ENCODE measurements at regions not wholly inside any gene's neighbourhood (a gene's known extent, or its start where the extent isn't known, plus 50 kb on each side); places are given as distances from the start of the nearest gene placed in this dataset.

DNA sequence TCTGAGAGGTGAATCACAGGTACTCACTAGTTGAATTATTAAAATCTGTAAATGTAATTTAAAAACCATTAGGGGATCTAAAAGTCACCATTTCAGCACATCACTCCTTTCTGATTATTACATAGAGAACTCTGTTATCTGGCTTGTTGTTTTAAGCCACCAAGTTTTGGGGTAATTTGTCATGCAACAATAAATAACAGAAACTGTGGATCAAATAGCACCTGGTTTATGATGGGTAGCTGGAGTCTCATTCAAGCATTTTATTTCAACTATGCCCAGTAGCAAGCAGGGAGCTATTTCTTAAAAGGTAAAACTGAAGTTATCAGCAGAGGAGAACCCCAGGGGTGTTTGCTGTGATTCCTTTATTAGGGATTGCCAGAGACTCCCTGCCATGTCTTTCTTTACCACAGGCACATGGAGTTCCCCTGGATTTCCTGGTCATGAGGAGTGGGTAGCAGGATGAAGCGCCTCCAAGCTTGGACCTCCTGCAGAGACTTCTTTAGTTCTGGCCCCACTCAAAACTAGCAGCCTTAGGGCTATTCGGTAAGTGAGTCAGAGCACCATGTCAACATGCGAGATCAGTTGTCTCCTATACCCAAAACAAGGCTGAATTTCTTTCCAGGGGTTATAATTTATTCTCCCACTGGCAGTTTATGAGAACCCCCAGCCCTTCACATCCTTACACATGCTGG is 179.2 kb downstream of the GIPC2 start:
- no peak for TF ChIP-seq ZNF146 (tag by site-specific recombination; IDR thresholded peaks at IDR 0.05)
- TF ChIP-seq, protein P1, sequence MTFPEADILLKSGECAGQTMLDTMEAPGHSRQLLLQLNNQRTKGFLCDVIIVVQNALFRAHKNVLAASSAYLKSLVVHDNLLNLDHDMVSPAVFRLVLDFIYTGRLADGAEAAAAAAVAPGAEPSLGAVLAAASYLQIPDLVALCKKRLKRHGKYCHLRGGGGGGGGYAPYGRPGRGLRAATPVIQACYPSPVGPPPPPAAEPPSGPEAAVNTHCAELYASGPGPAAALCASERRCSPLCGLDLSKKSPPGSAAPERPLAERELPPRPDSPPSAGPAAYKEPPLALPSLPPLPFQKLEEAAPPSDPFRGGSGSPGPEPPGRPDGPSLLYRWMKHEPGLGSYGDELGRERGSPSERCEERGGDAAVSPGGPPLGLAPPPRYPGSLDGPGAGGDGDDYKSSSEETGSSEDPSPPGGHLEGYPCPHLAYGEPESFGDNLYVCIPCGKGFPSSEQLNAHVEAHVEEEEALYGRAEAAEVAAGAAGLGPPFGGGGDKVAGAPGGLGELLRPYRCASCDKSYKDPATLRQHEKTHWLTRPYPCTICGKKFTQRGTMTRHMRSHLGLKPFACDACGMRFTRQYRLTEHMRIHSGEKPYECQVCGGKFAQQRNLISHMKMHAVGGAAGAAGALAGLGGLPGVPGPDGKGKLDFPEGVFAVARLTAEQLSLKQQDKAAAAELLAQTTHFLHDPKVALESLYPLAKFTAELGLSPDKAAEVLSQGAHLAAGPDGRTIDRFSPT (tag by site-specific recombination; IDR thresholded peaks at IDR 0.05) = no peak
- no peak for TF ChIP-seq ZNF623 (tag by site-specific recombination; IDR thresholded peaks at IDR 0.05)
- no peak for TF ChIP-seq ZNF335 (tag by site-specific recombination; conservative IDR thresholded peaks at IDR 0.05)
- TF ChIP-seq ZNF768 (tag by site-specific recombination; IDR thresholded peaks at IDR 0.05) = no peak
- TF ChIP-seq, protein P2, sequence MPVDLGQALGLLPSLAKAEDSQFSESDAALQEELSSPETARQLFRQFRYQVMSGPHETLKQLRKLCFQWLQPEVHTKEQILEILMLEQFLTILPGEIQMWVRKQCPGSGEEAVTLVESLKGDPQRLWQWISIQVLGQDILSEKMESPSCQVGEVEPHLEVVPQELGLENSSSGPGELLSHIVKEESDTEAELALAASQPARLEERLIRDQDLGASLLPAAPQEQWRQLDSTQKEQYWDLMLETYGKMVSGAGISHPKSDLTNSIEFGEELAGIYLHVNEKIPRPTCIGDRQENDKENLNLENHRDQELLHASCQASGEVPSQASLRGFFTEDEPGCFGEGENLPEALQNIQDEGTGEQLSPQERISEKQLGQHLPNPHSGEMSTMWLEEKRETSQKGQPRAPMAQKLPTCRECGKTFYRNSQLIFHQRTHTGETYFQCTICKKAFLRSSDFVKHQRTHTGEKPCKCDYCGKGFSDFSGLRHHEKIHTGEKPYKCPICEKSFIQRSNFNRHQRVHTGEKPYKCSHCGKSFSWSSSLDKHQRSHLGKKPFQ (tag by site-specific recombination; IDR thresholded peaks at IDR 0.05) = no peak
- no peak for TF ChIP-seq ZNF501 (tag by site-specific recombination; IDR thresholded peaks at IDR 0.05)
- peak; percentile 22; the same call in 1 of the 2 replicates for TF ChIP-seq ZIC2 (tag by site-specific recombination; IDR thresholded peaks at IDR 0.05)
- peak; percentile 98 for TF ChIP-seq GLIS1 (tag by site-specific recombination; IDR thresholded peaks at IDR 0.05)
- TF ChIP-seq, protein P3, sequence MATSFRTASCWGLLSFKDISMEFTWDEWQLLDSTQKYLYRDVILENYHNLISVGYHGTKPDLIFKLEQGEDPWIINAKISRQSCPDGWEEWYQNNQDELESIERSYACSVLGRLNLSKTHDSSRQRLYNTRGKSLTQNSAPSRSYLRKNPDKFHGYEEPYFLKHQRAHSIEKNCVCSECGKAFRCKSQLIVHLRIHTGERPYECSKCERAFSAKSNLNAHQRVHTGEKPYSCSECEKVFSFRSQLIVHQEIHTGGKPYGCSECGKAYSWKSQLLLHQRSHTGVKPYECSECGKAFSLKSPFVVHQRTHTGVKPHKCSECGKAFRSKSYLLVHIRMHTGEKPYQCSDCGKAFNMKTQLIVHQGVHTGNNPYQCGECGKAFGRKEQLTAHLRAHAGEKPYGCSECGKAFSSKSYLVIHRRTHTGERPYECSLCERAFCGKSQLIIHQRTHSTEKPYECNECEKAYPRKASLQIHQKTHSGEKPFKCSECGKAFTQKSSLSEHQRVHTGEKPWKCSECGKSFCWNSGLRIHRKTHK (tag by site-specific recombination; IDR thresholded peaks at IDR 0.05) = no peak
- TF ChIP-seq ZNF791 (tag by site-specific recombination; IDR thresholded peaks at IDR 0.05) = no peak
- no peak for TF ChIP-seq ZNF138 (tag by site-specific recombination; IDR thresholded peaks at IDR 0.05; ENCODE audit: borderline replicate concordance)
- TF ChIP-seq ZNF658 (tag by site-specific recombination; IDR thresholded peaks at IDR 0.05) = no peak
- no peak overlapping the region for H3K4me3 ChIP-seq (ENCODE audit: low read depth, low read length)
- ChIA-PET CTCF (no interaction called here), POLR2A (no interaction called here)
- H3K36me3 ChIP-seq (ENCODE audit: control insufficient read depth in 2 of 2, insufficient read depth in 1 of 2, low read length in 2 of 2) = no peaks in the 10 kb centered on the region
- H3K27ac ChIP-seq (ENCODE audit: extremely low read depth, low read depth, low read length) = no peak overlapping the region
- H3K9me3 ChIP-seq (ENCODE audit: control insufficient read depth, insufficient read depth, low read depth, low read length) = no peaks in the 10 kb centered on the region
- H3K4me1 ChIP-seq (ENCODE audit: control insufficient read depth, insufficient read depth, low read length) = no peaks in the 10 kb centered on the region

DNA sequence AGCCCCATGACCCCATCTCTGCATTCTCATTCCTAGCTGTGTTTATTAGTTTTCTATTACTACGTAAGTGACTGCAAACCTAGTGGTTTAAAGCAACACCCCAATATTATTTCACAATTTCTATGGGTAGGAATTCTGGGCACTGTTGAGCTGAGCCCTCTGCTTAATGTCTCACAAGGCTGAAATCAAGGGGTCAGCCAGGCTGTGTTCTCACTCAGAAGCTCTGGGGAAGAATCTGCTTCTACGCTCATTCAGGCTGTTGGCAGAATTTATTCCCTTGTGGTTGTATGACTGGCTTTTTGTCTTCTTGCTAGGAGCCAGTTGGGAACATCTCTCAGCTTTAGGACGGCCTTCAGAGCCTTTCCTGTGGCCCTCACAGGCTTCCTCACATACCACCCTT is 181.0 kb downstream of the GIPC2 start:
- Histone ChIP-seq H3K36me3 (ENCODE audit: control insufficient read depth in 2 of 2, insufficient read depth in 1 of 2, low read length in 2 of 2) (no peaks in the 10 kb centered on the region), H3K27ac (ENCODE audit: extremely low read depth, low read depth, low read length) (no peak overlapping the region), H3K9me3 (ENCODE audit: control insufficient read depth, insufficient read depth, low read depth, low read length) (no peaks in the 10 kb centered on the region), H3K4me1 (ENCODE audit: control insufficient read depth, insufficient read depth, low read length) (no peaks in the 10 kb centered on the region), H3K4me3 (ENCODE audit: low read depth, low read length) (no peak overlapping the region)
- POLR2A ChIA-PET = no interaction called here
- CTCF ChIA-PET = interaction anchor here (0.6 to 0.7 kb wide), 2 partner anchors 261 to 694 kb away, joined by 3 read pairs; no protein-coding TSS in a partner anchor
- TF ChIP-seq, protein P4, sequence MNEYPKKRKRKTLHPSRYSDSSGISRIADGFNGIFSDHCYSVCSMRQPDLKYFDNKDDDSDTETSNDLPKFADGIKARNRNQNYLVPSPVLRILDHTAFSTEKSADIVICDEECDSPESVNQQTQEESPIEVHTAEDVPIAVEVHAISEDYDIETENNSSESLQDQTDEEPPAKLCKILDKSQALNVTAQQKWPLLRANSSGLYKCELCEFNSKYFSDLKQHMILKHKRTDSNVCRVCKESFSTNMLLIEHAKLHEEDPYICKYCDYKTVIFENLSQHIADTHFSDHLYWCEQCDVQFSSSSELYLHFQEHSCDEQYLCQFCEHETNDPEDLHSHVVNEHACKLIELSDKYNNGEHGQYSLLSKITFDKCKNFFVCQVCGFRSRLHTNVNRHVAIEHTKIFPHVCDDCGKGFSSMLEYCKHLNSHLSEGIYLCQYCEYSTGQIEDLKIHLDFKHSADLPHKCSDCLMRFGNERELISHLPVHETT (tag by site-specific recombination; IDR thresholded peaks at IDR 0.05) = no peak
- TF ChIP-seq KLF1 (tag by site-specific recombination; IDR thresholded peaks at IDR 0.05) (no peak), ZNF777 (tag by site-specific recombination; IDR thresholded peaks at IDR 0.05; ENCODE audit: borderline replicate concordance) (no peak), ZNF48 (tag by site-specific recombination; IDR thresholded peaks at IDR 0.05) (no peak), ZNF544 (tag by site-specific recombination; IDR thresholded peaks at IDR 0.05) (no peak), ZNF621 (tag by site-specific recombination; IDR thresholded peaks at IDR 0.05) (no peak), ZNF433 (tag by site-specific recombination; IDR thresholded peaks at IDR 0.05; ENCODE audit: low read depth) (no peak), ZNF292 (tag by site-specific recombination; IDR thresholded peaks at IDR 0.05; ENCODE audit: borderline replicate concordance, low read depth) (no peak), ZNF274 (IDR thresholded peaks at IDR 0.05; ENCODE audit: low read length) (no peak), ZNF274 (tag by site-specific recombination; IDR thresholded peaks at IDR 0.05; ENCODE audit: borderline replicate concordance) (no peak), ZNF623 (tag by site-specific recombination; IDR thresholded peaks at IDR 0.05) (no peak)
- TF ChIP-seq, protein P5, sequence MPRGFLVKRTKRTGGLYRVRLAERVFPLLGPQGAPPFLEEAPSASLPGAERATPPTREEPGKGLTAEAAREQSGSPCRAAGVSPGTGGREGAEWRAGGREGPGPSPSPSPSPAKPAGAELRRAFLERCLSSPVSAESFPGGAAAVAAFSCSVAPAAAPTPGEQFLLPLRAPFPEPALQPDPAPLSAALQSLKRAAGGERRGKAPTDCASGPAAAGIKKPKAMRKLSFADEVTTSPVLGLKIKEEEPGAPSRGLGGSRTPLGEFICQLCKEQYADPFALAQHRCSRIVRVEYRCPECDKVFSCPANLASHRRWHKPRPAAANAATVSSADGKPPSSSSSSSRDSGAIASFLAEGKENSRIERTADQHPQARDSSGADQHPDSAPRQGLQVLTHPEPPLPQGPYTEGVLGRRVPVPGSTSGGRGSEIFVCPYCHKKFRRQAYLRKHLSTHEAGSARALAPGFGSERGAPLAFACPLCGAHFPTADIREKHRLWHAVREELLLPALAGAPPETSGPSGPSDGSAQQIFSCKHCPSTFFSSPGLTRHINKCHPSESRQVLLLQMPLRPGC (tag by site-specific recombination; IDR thresholded peaks at IDR 0.05) = no peak
- TF ChIP-seq, protein P6, sequence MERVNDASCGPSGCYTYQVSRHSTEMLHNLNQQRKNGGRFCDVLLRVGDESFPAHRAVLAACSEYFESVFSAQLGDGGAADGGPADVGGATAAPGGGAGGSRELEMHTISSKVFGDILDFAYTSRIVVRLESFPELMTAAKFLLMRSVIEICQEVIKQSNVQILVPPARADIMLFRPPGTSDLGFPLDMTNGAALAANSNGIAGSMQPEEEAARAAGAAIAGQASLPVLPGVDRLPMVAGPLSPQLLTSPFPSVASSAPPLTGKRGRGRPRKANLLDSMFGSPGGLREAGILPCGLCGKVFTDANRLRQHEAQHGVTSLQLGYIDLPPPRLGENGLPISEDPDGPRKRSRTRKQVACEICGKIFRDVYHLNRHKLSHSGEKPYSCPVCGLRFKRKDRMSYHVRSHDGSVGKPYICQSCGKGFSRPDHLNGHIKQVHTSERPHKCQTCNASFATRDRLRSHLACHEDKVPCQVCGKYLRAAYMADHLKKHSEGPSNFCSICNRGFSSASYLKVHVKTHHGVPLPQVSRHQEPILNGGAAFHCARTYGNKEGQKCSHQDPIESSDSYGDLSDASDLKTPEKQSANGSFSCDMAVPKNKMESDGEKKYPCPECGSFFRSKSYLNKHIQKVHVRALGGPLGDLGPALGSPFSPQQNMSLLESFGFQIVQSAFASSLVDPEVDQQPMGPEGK (tag by site-specific recombination; IDR thresholded peaks at IDR 0.05) = no peak

All from HEK293 (cell line).